Mammary epithelial cell (primary cell): ENCODE measurements at regions not wholly inside any gene's neighbourhood (a gene's known extent, or its start where the extent isn't known, plus 50 kb on each side); places are given as distances from the start of the nearest gene placed in this dataset.

ENCODE experiments used
- CTCF ChIP-seq, 2 donors: IDR thresholded peaks in 1 of 2; conservative IDR thresholded peaks in 1 of 2; 2 replicates each; pipeline ENCODE4 v1.5.1; 2011 to 2012; ENCODE audit warnings: inconsistent platforms in 2 of 2, low read length in 2 of 2, mild to moderate bottlenecking in 2 of 2, control low read depth in 1 of 2, low read depth in 1 of 2; ENCODE audit not compliant: insufficient read depth in 1 of 2; ENCODE audit errors: extremely low read depth in 1 of 2
- EZH2 ChIP-seq: IDR thresholded peaks from 2 replicates; pipeline ENCODE4 v1.6.1; 2012; ENCODE audit warnings: low read length, inconsistent platforms, borderline replicate concordance

- TF ChIP-seq EZH2 (no peak), CTCF (conservative IDR thresholded peaks at IDR 0.05 in 1 of 2, IDR thresholded peaks at IDR 0.05 in 1 of 2; ENCODE audit: extremely low read depth in 1 of 2, insufficient read depth in 1 of 2, low read depth in 1 of 2, low read length in 2 of 2) (no peak)
These were observed 274.3 kb downstream of the JRKL start for GRCh38 chr11:96664110-96664509.
